HG02938 (cell line): ENCODE measurements at regions not wholly inside any gene's neighbourhood (a gene's known extent, or its start where the extent isn't known, plus 50 kb on each side); places are given as distances from the start of the nearest gene placed in this dataset.
"Not testable (repeated sequence)": the region's sequence is repeated elsewhere in the genome, so short reads cannot be mapped to it uniquely, and the experiment has no call there.

Experiments
- ATAC-seq: cut with Tn5 transposase; IDR thresholded peaks from one replicate; pipeline ENCODE4 v1.9.1; 2021; ENCODE audit warnings: mild to moderate bottlenecking, moderate library complexity; ENCODE audit not compliant: unreplicated experiment

DNA sequence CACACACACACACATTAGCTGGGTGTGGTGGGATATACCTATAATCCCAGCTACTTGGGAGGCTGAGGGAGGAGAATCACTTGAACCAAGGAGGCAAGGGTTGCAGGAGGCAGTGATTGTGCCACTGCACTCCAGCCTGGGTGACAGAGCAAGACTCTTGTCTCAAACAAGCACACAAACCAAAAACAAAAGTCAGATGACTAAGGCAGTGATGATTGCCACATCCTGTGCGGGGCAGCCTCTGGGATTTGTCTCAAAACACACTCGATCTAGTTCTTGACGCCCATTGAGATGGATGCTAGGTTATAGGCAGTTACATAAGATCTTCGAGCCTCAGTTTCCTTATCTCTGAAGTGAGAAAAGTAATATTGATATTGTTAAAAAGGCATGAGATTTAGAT lies 57.8 kb upstream of the NBPF8 start:
- not testable (repeated sequence) for ATAC-seq

DNA sequence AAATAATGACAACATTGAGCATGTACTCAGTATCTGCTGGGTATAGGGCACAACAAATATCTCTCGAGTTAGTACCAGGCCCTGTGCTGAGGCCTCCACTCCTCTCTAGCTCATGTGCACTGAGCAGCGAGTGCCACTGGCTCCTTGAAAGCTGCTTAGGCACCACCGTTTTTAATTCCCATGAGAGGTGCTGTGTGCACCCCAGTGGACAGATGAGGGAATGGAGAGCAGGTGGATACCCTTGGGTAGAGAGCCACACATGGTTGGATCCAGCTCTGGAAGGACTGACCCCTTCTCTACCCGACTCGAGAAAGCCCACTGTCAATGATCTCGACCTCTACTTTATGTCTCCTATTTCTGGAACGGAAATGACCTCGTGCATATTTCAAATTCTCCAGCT lies 58.7 kb upstream of the NBPF8 start:
- not testable (repeated sequence) for ATAC-seq

- peak; percentile 80 for ATAC-seq
Observed at GRCh38 chr1:120354618-120355184, 60.1 kb upstream of the NBPF8 start.

GRCh38 chr1:120342231-120343073 lies 72.4 kb upstream of the NBPF8 start:
- ATAC-seq: not testable (repeated sequence)

GRCh38 chr1:120341756-120342155 lies 73.1 kb upstream of the NBPF8 start:
- not testable (repeated sequence) for ATAC-seq

DNA sequence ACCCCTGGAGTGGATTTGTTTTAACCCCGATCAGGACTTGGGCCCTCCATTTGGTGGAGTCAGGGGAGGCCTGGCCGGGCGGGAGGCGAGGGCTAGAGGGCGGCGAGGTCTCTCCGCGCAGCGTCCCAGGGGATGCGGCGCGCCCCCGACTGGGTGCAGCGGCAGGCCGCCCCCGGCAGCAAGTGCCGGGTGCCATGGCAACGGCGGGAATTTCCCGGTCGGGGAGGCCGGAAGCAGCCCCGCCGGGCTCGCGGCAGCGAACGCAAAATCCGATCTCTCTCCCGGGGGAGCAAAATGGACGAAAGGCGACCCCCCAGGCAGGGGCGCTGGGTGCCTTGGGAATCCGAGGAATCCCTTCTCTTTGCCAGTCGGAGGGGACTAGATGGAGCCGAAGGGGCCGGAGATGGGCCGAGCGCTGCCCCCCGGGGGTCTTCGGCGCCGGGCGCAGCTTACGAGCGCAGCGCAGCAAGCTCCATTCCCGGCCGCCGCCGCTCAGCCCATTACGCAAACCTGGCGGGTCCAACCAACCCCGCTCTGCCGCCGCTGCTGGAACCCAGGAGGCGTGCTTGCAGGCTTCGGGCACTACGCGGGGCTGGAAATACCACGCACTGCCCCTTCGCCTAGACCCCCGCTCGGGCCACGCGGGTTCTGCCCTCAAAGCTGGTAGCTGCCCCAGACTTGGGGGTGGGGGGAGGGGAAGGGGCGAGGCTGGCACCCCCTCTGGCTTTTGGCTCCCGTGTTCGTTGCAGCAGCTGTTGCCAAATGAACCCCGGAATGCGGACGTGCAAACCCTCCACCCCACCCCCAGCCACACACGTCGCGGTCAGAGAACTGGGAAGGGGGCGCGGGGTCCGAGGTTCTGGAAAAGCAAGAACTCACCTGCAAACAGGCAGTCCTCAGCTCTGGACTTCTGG lies 73.7 kb upstream of the NBPF8 start:
- not testable (repeated sequence) for ATAC-seq

DNA sequence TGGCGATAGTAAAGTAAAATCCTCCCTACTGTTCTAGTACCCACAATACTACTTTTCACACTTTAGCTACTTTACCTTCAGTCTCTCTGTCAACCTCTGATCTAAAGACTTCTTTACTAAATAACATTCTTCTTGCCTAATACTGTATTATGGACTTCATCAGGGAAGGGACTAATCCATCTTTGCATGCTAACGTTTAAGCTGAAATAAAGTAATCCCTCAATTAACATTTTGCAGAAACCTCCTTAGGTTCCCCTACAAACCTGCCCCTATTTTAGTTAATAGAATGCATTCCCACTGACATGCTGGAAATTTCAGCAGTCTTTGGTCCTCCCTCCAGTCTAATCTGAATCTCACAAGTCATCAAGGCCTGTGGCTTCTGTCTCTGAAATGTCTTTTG lies 99.1 kb upstream of the NBPF8 start:
- not testable (repeated sequence) for ATAC-seq

DNA sequence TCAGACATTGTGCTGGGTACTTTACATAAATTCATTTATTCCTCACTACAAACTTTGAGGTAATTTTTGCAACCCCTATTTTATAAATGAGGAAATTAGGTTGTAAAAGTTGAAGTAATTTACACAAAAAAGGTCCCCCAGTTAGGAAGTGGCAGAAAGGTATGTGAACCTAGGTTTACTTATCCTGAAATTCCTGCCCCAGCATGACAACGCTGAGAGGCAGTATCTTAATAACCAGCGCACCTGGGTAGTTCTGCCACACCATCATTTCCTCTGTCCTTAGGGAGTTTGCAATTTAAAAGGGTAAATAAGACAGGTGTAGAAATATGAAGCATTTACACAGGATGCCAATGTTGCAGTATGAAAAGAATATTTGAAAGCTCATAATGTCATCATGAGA lies 102.9 kb upstream of the NBPF8 start:
- not testable (repeated sequence) for ATAC-seq

DNA sequence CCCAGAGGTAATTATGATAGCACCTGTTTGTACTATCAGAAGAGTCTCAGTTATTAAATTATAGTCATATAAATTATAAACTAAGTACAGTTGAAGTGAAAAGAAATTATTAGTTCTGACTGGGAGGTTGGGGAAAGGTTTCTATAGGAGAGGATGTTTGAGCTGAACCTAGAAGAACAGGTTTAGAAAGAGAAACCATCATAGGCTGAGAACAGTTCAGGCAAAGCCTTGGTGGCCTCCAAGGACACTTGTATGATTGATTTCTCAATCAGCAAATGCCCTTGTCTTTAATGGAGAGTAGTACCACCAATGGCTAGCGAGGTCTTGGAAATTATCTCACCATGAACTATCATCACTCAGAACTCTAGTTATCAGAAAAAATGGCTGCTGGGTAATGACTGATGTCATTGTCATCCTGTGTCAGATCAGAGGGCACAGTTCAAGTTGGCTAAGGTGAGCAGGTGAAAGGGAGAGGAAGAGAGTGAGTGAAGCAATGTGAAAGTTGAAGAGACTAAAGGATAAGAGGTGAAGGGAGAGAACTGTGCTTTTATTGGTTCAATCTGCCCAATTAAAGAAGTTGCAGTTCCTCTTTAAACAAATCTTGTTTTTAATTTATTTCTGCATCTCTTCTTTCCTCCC lies 105.8 kb upstream of the NBPF8 start:
- ATAC-seq: not testable (repeated sequence)

GRCh38 chr1:120305046-120305445 lies 109.8 kb upstream of the NBPF8 start:
- not testable (repeated sequence) for ATAC-seq

DNA sequence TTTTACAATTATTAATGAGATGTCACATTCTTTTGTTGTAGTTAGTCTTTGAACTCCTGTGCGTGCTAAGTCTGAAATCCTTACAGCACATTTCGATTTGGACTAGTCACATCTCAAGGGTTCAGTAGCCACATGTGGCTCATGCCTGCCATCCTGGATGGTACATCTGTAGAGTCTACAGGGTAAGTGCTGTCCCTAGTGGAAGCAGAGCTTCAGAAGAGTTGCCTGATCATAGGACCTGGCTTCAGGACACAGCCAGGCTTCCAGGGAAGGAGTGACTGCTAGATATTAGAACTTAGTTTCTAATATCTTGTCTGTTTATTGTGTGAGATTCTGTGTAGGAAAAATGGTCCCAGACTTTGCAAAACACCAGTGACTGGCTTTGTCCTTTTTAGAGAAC lies 110.5 kb upstream of the NBPF8 start:
- not testable (repeated sequence) for ATAC-seq

GRCh38 chr1:120299433-120300057 lies 115.3 kb upstream of the NBPF8 start:
- ATAC-seq: not testable (repeated sequence)

DNA sequence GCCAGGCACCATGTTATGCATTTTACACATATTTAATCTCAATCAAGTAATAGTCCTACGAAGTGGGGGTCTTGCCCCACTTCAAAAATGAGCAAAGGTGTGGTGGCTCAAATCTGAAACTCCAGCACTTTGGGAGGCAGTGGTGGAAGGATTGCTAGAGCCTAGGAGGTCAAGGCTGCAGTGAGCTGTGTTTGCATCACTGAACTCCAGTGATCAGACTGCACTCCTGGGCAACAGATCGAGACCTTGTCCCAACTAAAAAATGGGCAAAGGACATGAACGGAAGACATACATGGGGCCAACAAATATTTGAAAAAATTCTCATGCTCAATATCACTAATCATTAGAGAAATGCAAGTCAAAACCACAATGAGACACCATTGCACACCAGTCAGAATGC lies 116.3 kb upstream of the NBPF8 start:
- ATAC-seq: not testable (repeated sequence)

- ATAC-seq: not testable (repeated sequence)
Observed at GRCh38 chr1:120297345-120297953, 117.4 kb upstream of the NBPF8 start.

DNA sequence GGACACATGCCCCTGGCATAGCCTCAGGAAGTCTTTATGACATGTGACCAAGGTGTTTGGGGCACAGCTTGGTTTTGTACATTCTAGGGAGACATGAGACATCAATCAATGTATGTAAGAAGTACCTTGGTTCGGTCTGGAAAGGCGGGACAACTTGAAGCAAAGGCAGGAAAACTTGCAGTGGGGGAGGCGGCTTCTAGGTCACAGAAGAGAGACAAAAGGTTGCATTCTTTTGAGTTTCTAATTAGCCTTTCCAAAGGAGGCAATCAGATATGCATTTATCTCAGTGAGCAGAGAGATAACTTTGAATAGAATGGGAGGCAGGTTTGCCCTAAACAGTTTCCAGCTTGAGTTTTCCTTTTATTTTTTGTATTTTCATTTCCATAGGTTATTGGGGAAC lies 113.8 kb upstream of the SEC22B start:
- ATAC-seq: not testable (repeated sequence)

- ATAC-seq: not testable (repeated sequence)
Observed at GRCh38 chr1:120289601-120290074, 113.3 kb upstream of the SEC22B start.

DNA sequence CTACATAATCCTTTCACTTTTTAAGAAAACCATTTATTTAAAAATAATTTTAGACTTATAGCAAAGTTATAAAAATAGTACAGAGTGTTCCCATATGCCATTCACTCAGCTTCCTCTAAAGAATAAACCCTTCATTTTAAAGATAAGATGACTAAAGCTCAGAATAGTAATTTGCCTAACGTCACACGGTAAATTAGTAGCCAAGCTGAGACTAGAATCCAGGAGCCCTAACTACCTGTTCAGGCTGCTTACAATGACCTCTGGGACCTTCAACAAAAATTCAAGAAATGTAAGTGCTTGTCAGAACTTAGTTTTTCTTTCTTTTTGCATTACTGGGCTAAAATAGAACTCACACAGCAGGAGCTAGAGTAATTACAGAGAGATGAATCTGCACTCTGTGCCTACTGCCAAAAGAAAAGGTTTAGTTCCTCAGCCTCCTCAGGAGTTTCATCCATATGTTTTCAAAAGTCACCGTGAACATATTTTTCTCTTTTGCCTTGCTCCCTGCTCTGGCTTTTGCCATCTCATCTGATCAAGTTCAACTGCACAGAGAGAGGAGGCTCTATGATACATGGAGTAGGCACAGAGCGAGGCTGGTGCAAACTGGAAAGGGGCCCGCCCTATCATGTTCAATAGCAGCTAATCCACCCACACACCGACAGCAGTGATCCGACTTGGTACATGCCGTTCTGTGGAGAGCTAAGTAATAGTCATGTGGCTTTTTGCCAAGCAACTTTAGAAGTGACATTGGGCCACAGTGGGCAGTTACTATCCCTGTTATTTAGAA lies 112.7 kb upstream of the SEC22B start:
- not testable (repeated sequence) for ATAC-seq

- ATAC-seq: not testable (repeated sequence)
Observed at GRCh38 chr1:120288167-120288566, 111.8 kb upstream of the SEC22B start.
